GM12872 (cell line): ENCODE measurements at regions not wholly inside any gene's neighbourhood (a gene's known extent, or its start where the extent isn't known, plus 50 kb on each side); places are given as distances from the start of the nearest gene placed in this dataset.

Source experiments
- TF ChIP-seq, protein P1 (sequence below): IDR thresholded peaks from 3 replicates; pipeline ENCODE4 v1.5.1; 2011; ENCODE audit warnings: low read depth, mild to moderate bottlenecking, low read length, moderate library complexity; ENCODE audit not compliant: insufficient read depth

DNA sequence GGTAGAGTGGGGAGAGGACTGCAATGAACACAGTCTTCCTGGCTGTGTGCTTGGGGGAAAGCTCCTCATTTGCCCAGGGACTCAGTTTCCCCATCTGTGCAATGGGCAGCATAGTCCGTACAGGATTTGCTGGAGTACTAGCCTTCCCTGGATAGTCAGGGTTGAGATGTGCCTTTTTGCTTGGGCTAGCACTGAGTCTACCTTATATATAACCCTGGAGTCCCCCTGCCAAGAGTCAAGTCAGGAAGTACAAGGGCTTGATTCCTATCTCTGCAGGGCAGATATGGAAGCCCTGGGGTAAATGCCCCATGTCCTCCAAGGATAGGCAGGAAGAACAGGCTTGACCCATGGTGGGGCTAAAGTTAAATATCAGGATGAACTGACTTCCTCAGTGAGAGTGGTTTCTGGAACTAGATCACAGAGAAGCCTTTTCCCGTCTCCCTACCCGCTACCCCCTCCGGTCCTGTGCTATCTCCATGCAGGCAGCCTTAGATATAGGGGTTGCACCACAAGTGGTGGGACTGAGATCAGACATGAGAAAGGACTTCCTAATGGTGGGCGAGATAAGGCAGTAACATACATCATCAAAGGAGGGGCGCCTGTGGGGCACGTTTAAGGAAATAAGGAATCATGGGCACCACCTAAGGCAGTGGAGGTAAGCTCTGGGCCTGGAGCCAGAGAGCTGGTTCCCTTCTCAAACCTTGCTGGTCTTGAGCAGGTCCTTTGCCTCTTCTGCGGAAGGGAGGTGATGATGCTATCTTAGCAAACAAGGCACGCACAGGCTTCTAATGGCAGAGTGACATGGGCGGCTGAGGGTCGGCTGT is 157.9 kb downstream of the MRPL14 start:
- TF ChIP-seq, protein P1, sequence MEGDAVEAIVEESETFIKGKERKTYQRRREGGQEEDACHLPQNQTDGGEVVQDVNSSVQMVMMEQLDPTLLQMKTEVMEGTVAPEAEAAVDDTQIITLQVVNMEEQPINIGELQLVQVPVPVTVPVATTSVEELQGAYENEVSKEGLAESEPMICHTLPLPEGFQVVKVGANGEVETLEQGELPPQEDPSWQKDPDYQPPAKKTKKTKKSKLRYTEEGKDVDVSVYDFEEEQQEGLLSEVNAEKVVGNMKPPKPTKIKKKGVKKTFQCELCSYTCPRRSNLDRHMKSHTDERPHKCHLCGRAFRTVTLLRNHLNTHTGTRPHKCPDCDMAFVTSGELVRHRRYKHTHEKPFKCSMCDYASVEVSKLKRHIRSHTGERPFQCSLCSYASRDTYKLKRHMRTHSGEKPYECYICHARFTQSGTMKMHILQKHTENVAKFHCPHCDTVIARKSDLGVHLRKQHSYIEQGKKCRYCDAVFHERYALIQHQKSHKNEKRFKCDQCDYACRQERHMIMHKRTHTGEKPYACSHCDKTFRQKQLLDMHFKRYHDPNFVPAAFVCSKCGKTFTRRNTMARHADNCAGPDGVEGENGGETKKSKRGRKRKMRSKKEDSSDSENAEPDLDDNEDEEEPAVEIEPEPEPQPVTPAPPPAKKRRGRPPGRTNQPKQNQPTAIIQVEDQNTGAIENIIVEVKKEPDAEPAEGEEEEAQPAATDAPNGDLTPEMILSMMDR, result no peak

GRCh38 chr6:43968110-43968965 is 158.9 kb downstream of the MRPL14 start:
- TF ChIP-seq, protein P1, result no peak

- TF ChIP-seq, protein P1, result no peak
Measured at GRCh38 chr6:43967719-43968091, 159.5 kb downstream of the MRPL14 start.

GRCh38 chr6:43966853-43967718 is 160.2 kb downstream of the MRPL14 start:
- TF ChIP-seq, protein P1, result no peak

DNA sequence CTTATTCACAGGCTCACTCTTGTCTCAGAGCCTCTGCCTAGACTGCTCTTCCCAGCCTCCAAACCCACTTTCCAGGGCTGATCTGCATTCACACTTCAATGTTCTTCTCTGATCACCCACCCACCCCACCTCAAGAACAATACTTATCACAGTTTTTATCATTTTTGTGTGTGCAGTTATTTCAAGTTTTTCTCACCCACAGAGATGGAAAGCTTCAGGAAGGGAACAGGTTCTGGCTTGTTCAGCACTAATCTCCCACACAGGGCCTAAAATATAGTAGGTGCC is 160.9 kb downstream of the MRPL14 start:
- TF ChIP-seq, protein P1, result no peak

GRCh38 chr6:43965628-43966373 is 161.5 kb downstream of the MRPL14 start:
- TF ChIP-seq, protein P1, result no peak
